ENCODE measurements at regions not wholly inside any gene's neighbourhood (a gene's known extent, or its start where the extent isn't known, plus 50 kb on each side); places are given as distances from the start of the nearest gene placed in this dataset.

DNA sequence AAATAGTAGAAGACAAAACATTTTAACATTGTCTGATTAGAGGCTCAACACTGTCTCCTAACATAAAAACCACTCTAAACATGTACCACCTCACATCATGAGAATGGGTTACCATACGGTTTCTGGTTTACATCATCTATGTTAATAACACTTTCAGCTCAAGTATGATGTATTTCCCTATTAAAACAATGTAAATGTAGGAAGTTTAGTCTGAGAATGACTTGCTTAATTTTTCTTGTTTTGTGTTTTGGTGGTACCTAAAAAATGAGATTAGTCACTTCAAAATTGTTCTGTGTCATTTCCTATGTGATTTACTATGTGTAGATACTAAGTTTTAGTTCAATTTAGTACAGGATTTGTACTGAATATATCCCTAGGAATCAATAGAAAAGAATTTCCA is 195.8 kb upstream of the SEMA3C start:
- Histone ChIP-seq H2AFZ (ENCODE audit: low read depth, low read length) (no peak overlapping the region), H3K4me1 (ENCODE audit: control insufficient read depth, extremely low read depth, insufficient read depth, low read length) (no peaks in the 10 kb centered on the region), H4K20me1 (replicated peaks; ENCODE audit: control insufficient read depth, extremely low read depth, insufficient read depth, low read length) (no peaks in the 10 kb centered on the region), H3K79me2 (ENCODE audit: control insufficient read depth, insufficient read depth, low read length) (no peaks in the 10 kb centered on the region), H3K27me3 (ENCODE audit: control insufficient read depth in 2 of 2, insufficient read depth in 2 of 2, low read length in 2 of 2) (no peaks in the 10 kb centered on the region), H3K27ac (ENCODE audit: insufficient read depth, low read depth, low read length) (no peak overlapping the region), H3K4me2 (ENCODE audit: insufficient read depth, low read length) (no peak overlapping the region), H3K9me1 (replicated peaks; ENCODE audit: control insufficient read depth, extremely low read depth, insufficient read depth, low read length) (no peaks in the 10 kb centered on the region), H3K4me3 (replicated peaks in 1 of 3; ENCODE audit: insufficient read depth in 1 of 3, low read depth in 1 of 3, low read length in 3 of 3) (no peak overlapping the region), H3K9me3 (replicated peaks; ENCODE audit: control insufficient read depth, insufficient read depth, low read length) (no peaks in the 10 kb centered on the region), H3K9ac (replicated peaks; ENCODE audit: extremely low read depth, insufficient read depth, low read length) (no peak overlapping the region), H3K36me3 (ENCODE audit: control insufficient read depth in 2 of 2, extremely low read depth in 1 of 2, insufficient read depth in 2 of 2, low read length in 2 of 2) (no peaks in the 10 kb centered on the region)
- CTCF ChIA-PET: no interaction called here
- no TSS peak for BruUV-seq (replicated peaks)
- POLR2A ChIA-PET: no interaction called here
- FAIRE-seq (peak; percentile 37), DNase-seq (ENCODE audit: low read depth, low spot score) (peak; percentile 24)
- dilution Hi-C loops (cut with MboI; ENCODE audit: extremely low pct_ligation_motif_present, low sequenced_read_pairs) (no loop called here), intact Hi-C loops (cut with micrococcal nuclease) (no loop called here)
- TF ChIP-seq JUN (IDR thresholded peaks at IDR 0.05; ENCODE audit: borderline replicate concordance, insufficient read depth, insufficient read length, low read depth): no peak
- TF ChIP-seq, protein P1, sequence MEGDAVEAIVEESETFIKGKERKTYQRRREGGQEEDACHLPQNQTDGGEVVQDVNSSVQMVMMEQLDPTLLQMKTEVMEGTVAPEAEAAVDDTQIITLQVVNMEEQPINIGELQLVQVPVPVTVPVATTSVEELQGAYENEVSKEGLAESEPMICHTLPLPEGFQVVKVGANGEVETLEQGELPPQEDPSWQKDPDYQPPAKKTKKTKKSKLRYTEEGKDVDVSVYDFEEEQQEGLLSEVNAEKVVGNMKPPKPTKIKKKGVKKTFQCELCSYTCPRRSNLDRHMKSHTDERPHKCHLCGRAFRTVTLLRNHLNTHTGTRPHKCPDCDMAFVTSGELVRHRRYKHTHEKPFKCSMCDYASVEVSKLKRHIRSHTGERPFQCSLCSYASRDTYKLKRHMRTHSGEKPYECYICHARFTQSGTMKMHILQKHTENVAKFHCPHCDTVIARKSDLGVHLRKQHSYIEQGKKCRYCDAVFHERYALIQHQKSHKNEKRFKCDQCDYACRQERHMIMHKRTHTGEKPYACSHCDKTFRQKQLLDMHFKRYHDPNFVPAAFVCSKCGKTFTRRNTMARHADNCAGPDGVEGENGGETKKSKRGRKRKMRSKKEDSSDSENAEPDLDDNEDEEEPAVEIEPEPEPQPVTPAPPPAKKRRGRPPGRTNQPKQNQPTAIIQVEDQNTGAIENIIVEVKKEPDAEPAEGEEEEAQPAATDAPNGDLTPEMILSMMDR (IDR thresholded peaks at IDR 0.05; ENCODE audit: extremely low read depth in 1 of 2, insufficient read depth in 1 of 2, low read depth in 1 of 2, low read length in 2 of 2): no peak
- TF ChIP-seq FOS (IDR thresholded peaks at IDR 0.05; ENCODE audit: borderline replicate concordance, insufficient read depth, low read length): peak; percentile 51

DNA sequence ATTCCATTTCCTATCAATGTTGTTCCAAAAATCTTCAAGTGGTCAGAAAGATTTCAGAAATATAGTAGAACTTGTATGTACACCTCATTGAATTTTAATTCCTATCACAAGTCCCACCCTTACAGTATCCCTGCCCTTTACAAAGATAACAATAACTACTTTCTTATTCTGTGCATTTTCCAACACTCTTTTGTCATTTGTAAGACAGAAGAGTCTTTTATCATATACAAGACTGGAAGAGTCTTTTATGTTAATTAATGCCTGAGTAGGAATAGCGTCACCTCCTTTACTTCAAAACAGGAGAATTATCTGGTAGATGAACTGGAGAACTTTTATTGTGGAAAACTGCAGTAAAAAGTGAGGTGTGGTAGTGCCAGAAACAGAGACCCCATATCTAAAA is 193.9 kb upstream of the SEMA3C start:
- Histone ChIP-seq H2AFZ (ENCODE audit: low read depth, low read length) (no peak overlapping the region), H3K27me3 (ENCODE audit: control insufficient read depth in 2 of 2, insufficient read depth in 2 of 2, low read length in 2 of 2) (no peaks in the 10 kb centered on the region), H3K36me3 (ENCODE audit: control insufficient read depth in 2 of 2, extremely low read depth in 1 of 2, insufficient read depth in 2 of 2, low read length in 2 of 2) (no peaks in the 10 kb centered on the region), H3K79me2 (ENCODE audit: control insufficient read depth, insufficient read depth, low read length) (no peaks in the 10 kb centered on the region), H3K4me3 (replicated peaks in 1 of 3; ENCODE audit: insufficient read depth in 1 of 3, low read depth in 1 of 3, low read length in 3 of 3) (no peak overlapping the region), H3K4me1 (ENCODE audit: control insufficient read depth, extremely low read depth, insufficient read depth, low read length) (no peaks in the 10 kb centered on the region), H3K9me3 (replicated peaks; ENCODE audit: control insufficient read depth, insufficient read depth, low read length) (no peaks in the 10 kb centered on the region), H4K20me1 (replicated peaks; ENCODE audit: control insufficient read depth, extremely low read depth, insufficient read depth, low read length) (no peaks in the 10 kb centered on the region), H3K4me2 (ENCODE audit: insufficient read depth, low read length) (no peak overlapping the region), H3K9me1 (replicated peaks; ENCODE audit: control insufficient read depth, extremely low read depth, insufficient read depth, low read length) (no peaks in the 10 kb centered on the region), H3K27ac (ENCODE audit: insufficient read depth, low read depth, low read length) (no peak overlapping the region), H3K9ac (replicated peaks; ENCODE audit: extremely low read depth, insufficient read depth, low read length) (no peak overlapping the region)
- POLR2A ChIA-PET: no interaction called here
- BruUV-seq (replicated peaks): no TSS peak
- DNase-seq (ENCODE audit: low read depth, low spot score) (no peak), FAIRE-seq (no peak)
- intact Hi-C loops (cut with micrococcal nuclease): no loop called here
- TF ChIP-seq FOS (IDR thresholded peaks at IDR 0.05; ENCODE audit: borderline replicate concordance, insufficient read depth, low read length): no peak
- no peak for TF ChIP-seq POLR2A (IDR thresholded peaks at IDR 0.05; ENCODE audit: low read depth, low read length)
- TF ChIP-seq MYC (IDR thresholded peaks at IDR 0.05; ENCODE audit: low read depth, low read length): no peak
- TF ChIP-seq JUN (IDR thresholded peaks at IDR 0.05; ENCODE audit: borderline replicate concordance, insufficient read depth, insufficient read length, low read depth): no peak
- TF ChIP-seq POLR2AphosphoS5 (IDR thresholded peaks at IDR 0.05; ENCODE audit: insufficient read depth, low read depth, low read length): no peak
- TF ChIP-seq, protein P1 (IDR thresholded peaks at IDR 0.05; ENCODE audit: extremely low read depth in 1 of 2, insufficient read depth in 1 of 2, low read depth in 1 of 2, low read length in 2 of 2): no peak
- no peak for TF ChIP-seq EZH2 (IDR thresholded peaks at IDR 0.05; ENCODE audit: borderline replicate concordance, low read depth, low read length, severe bottlenecking)
- TF ChIP-seq GATA2 (IDR thresholded peaks at IDR 0.05; ENCODE audit: insufficient read depth, insufficient read length, low read depth, low read length): no peak
- TF ChIP-seq, protein P2, sequence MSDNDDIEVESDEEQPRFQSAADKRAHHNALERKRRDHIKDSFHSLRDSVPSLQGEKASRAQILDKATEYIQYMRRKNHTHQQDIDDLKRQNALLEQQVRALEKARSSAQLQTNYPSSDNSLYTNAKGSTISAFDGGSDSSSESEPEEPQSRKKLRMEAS (IDR thresholded peaks at IDR 0.05; ENCODE audit: insufficient read depth, insufficient read length): no peak
- CTCF ChIA-PET: interaction anchor here (1.0 kb wide), 1 partner anchor 15 kb away, joined by 3 read pairs; no protein-coding TSS in a partner anchor
- dilution Hi-C loops (cut with MboI; ENCODE audit: extremely low pct_ligation_motif_present, low sequenced_read_pairs): no loop called here
